Neural cell (in vitro differentiated cells): ENCODE measurements at regions not wholly inside any gene's neighbourhood (a gene's known extent, or its start where the extent isn't known, plus 50 kb on each side); places are given as distances from the start of the nearest gene placed in this dataset.
"Not testable (repeated sequence)": the region's sequence is repeated elsewhere in the genome, so short reads cannot be mapped to it uniquely, and the experiment has no call there.

ENCODE experiments used
- H2AFZ ChIP-seq: fragments of 200-600, 300-800 bp; sonication (generic), shearing (Covaris generic); 2 replicates; pipeline ENCODE4 v1.6.0; 2014; ENCODE audit warnings: low read depth, mild to moderate bottlenecking, antibody characterized with exemption, low read length, moderate library complexity
- H3F3A ChIP-seq: fragments of 200-600 bp; shearing (Covaris generic); 2 replicates; pipeline ENCODE4 v1.6.1; 2016; ENCODE audit warnings: mild to moderate bottlenecking, moderate library complexity, mixed read lengths, antibody characterized with exemption, low read length; ENCODE audit not compliant: insufficient read depth, poor library complexity, severe bottlenecking
- H3K27ac ChIP-seq: fragments of 200-600, 300-800 bp; sonication (generic), shearing (Covaris generic); 2 replicates; pipeline ENCODE4 v1.5.1; 2014; ENCODE audit warnings: mild to moderate bottlenecking, low read length, moderate library complexity
- H3K27me3 ChIP-seq: fragments of 300-800, 200-600 bp; sonication (generic), shearing (Covaris generic); 2 replicates; pipeline ENCODE4 v1.6.0; 2014; ENCODE audit warnings: mild to moderate bottlenecking, low read depth, low read length, moderate library complexity; ENCODE audit not compliant: insufficient read depth
- H3K36me3 ChIP-seq: fragments of 300-800, 200-600 bp; sonication (generic), shearing (Covaris generic); 2 replicates; pipeline ENCODE4 v1.5.1; 2014; ENCODE audit warnings: mild to moderate bottlenecking, antibody characterized with exemption, low read length, moderate library complexity; ENCODE audit not compliant: insufficient read depth
- H3K4me2 ChIP-seq: fragments of 300-800, 200-600 bp; sonication (generic), shearing (Covaris generic); 2 replicates; pipeline ENCODE4 v1.6.0; 2014; ENCODE audit warnings: mild to moderate bottlenecking, low read length
- H3K4me3 ChIP-seq: fragments of 300-800, 200-600 bp; sonication (generic), shearing (Covaris generic); 2 replicates; pipeline ENCODE4 v1.5.1; 2014; ENCODE audit warnings: mild to moderate bottlenecking, low read length, moderate library complexity
- H3K79me2 ChIP-seq: fragments of 200-600 bp; shearing (Covaris generic); replicated peaks from 2 replicates; pipeline ENCODE4 v1.6.0; 2014; ENCODE audit warnings: mild to moderate bottlenecking, low read length, moderate library complexity; ENCODE audit not compliant: insufficient read depth
- H3K9ac ChIP-seq: fragments of 300-800, 200-600 bp; sonication (generic), shearing (Covaris generic); 2 replicates; pipeline ENCODE4 v1.6.1; 2016; ENCODE audit warnings: mild to moderate bottlenecking, low read length, mixed read lengths
- H3K9me2 ChIP-seq: fragments of 200-600 bp; shearing (Covaris generic); 2 replicates; pipeline ENCODE4 v1.6.1; 2016; ENCODE audit warnings: mild to moderate bottlenecking, low read length, mixed read lengths; ENCODE audit not compliant: insufficient read depth
- H3K9me3 ChIP-seq: fragments of 200-600, 300-800 bp; sonication (generic), shearing (Covaris generic); 2 replicates; pipeline ENCODE4 v1.6.1; 2016; ENCODE audit warnings: mild to moderate bottlenecking, mixed run types, low read length, moderate library complexity, mixed read lengths
- H4K20me1 ChIP-seq: fragments of 200-600 bp; shearing (Covaris generic); 2 replicates; pipeline ENCODE4 v1.6.1; 2016; ENCODE audit warnings: mild to moderate bottlenecking, mixed run types; ENCODE audit not compliant: insufficient read depth
- CTCF ChIP-seq: fragments of 450-650 bp; IDR thresholded peaks from 2 replicates; pipeline ENCODE4 v1.5.1; 2014; ENCODE audit warnings: antibody characterized with exemption, mild to moderate bottlenecking, moderate library complexity; ENCODE audit not compliant: poor library complexity, severe bottlenecking
- EP300 ChIP-seq: fragments of 450-650 bp; conservative IDR thresholded peaks from 2 replicates; pipeline ENCODE4 v1.6.1; 2014; ENCODE audit warnings: antibody characterized with exemption, mild to moderate bottlenecking, moderate library complexity; ENCODE audit not compliant: poor library complexity, severe bottlenecking
- EZH2 ChIP-seq: fragments of 200-600, 300-800 bp; shearing (Covaris generic), sonication (generic); IDR thresholded peaks from 2 replicates; pipeline ENCODE4 v1.6.1; 2014; ENCODE audit warnings: antibody characterized with exemption, low read length, borderline replicate concordance, mild to moderate bottlenecking; ENCODE audit not compliant: insufficient read depth, poor library complexity, severe bottlenecking
- MXI1 ChIP-seq: fragments of 450-650 bp; conservative IDR thresholded peaks from 2 replicates; pipeline ENCODE4 v1.6.1; 2014; ENCODE audit warnings: antibody characterized with exemption, mild to moderate bottlenecking; ENCODE audit not compliant: poor library complexity, severe bottlenecking
- POLR2AphosphoS5 ChIP-seq: IDR thresholded peaks from 2 replicates; pipeline ENCODE4 v1.6.1; 2012
- RAD21 ChIP-seq: fragments of 450-650 bp; conservative IDR thresholded peaks from 2 replicates; pipeline ENCODE4 v1.6.1; 2014; ENCODE audit warnings: antibody characterized with exemption, mild to moderate bottlenecking, moderate library complexity
- SMC3 ChIP-seq: fragments of 450-650 bp; conservative IDR thresholded peaks from 2 replicates; pipeline ENCODE4 v1.6.1; 2014; ENCODE audit warnings: antibody characterized with exemption, mild to moderate bottlenecking, moderate library complexity; ENCODE audit not compliant: poor library complexity
- TAF1 ChIP-seq: IDR thresholded peaks from 2 replicates; pipeline ENCODE4 v1.6.1; 2012; ENCODE audit warnings: low read depth
- TF ChIP-seq, protein P1 (sequence below): IDR thresholded peaks from 2 replicates; pipeline ENCODE4 v1.6.1; 2012; ENCODE audit warnings: borderline replicate concordance

DNA sequence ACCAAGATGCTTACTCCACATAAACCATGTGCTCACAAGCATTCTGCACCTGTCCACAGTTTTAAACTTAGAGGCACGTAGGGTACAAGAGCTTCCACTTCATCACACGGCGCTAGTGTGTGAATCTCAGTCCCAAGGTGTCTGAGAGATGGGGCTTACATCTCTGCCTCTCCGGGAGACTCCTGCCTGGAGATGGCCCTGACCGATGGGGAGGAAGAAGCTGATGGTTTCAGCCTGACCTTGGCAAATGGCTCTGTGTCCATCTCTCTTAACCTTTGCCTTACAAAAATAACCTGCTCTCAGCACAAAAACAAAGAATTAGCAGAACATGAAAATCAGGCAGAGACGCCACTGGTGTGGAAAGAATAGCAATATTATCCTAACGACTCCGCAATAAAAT lies 559.3 kb upstream of the B3GAT1 start:
- no peak for TF ChIP-seq EP300
- no peak overlapping the region for H2AFZ ChIP-seq

DNA sequence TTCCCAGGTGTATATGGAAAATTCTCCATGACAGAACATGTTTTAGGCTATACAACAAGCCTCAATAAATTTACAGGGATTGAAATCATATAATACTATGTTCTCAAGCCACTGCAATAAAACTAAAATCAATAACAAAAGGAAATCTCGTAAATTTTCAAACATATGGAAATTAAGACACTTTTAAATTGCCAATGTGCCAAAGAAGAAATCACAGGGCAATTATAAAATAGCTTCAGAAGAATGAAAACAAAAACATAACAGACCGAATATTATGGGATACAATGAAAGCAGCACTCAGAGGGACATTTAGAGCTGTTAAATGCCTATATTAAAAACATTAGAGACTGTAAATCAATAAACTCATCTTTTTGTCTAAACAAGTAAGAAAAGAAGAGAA lies 555.7 kb upstream of the B3GAT1 start:
- no peaks in the 10 kb centered on the region for H3K9me3 ChIP-seq
- H3K27ac ChIP-seq, result no peak overlapping the region
- H3F3A ChIP-seq, result no peaks in the 10 kb centered on the region
- no peak overlapping the region for H3K4me3 ChIP-seq
- H3K79me2 ChIP-seq, result no peaks in the 10 kb centered on the region
- no peaks in the 10 kb centered on the region for H4K20me1 ChIP-seq
- no peaks in the 10 kb centered on the region for H3K27me3 ChIP-seq
- H3K9me2 ChIP-seq, result no peaks in the 10 kb centered on the region
- no peaks in the 10 kb centered on the region for H3K36me3 ChIP-seq
- H3K4me2 ChIP-seq, result no peak overlapping the region
- TF ChIP-seq MXI1 (no peak), CTCF (no peak), TAF1 (no peak), RAD21 (no peak), SMC3 (no peak), EZH2 (no peak), POLR2AphosphoS5 (no peak), EP300 (no peak)
- TF ChIP-seq, protein P1, sequence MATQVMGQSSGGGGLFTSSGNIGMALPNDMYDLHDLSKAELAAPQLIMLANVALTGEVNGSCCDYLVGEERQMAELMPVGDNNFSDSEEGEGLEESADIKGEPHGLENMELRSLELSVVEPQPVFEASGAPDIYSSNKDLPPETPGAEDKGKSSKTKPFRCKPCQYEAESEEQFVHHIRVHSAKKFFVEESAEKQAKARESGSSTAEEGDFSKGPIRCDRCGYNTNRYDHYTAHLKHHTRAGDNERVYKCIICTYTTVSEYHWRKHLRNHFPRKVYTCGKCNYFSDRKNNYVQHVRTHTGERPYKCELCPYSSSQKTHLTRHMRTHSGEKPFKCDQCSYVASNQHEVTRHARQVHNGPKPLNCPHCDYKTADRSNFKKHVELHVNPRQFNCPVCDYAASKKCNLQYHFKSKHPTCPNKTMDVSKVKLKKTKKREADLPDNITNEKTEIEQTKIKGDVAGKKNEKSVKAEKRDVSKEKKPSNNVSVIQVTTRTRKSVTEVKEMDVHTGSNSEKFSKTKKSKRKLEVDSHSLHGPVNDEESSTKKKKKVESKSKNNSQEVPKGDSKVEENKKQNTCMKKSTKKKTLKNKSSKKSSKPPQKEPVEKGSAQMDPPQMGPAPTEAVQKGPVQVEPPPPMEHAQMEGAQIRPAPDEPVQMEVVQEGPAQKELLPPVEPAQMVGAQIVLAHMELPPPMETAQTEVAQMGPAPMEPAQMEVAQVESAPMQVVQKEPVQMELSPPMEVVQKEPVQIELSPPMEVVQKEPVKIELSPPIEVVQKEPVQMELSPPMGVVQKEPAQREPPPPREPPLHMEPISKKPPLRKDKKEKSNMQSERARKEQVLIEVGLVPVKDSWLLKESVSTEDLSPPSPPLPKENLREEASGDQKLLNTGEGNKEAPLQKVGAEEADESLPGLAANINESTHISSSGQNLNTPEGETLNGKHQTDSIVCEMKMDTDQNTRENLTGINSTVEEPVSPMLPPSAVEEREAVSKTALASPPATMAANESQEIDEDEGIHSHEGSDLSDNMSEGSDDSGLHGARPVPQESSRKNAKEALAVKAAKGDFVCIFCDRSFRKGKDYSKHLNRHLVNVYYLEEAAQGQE, result no peak
- no peak overlapping the region for H2AFZ ChIP-seq
- H3K9ac ChIP-seq, result no peak overlapping the region

More for the DNA sequence above, 559.3 kb upstream of the B3GAT1 start:
- Histone ChIP-seq H3K9me3 (no peaks in the 10 kb centered on the region), H3K27me3 (no peaks in the 10 kb centered on the region), H3K79me2 (no peaks in the 10 kb centered on the region), H3K4me2 (no peak overlapping the region), H3K9me2 (no peaks in the 10 kb centered on the region), H3K4me3 (no peak overlapping the region), H3K27ac (no peak overlapping the region), H3K9ac (no peak overlapping the region), H3F3A (no peaks in the 10 kb centered on the region), H3K36me3 (no peaks in the 10 kb centered on the region), H4K20me1 (no peaks in the 10 kb centered on the region)

- H3K9me2 ChIP-seq, H3K36me3 ChIP-seq, H3K27me3 ChIP-seq, H3K4me2 ChIP-seq, H4K20me1 ChIP-seq, H3K4me3 ChIP-seq, H3K9me3 ChIP-seq, H3F3A ChIP-seq, H2AFZ ChIP-seq, H3K9ac ChIP-seq, H3K27ac ChIP-seq, H3K79me2 ChIP-seq: not testable (repeated sequence)
These were observed 549.3 kb upstream of the B3GAT1 start for GRCh38 chr11:134961386-134961785.
